Astrocyte (in vitro differentiated cells and primary cell): ENCODE measurements at regions not wholly inside any gene's neighbourhood (a gene's known extent, or its start where the extent isn't known, plus 50 kb on each side); places are given as distances from the start of the nearest gene placed in this dataset.

ENCODE experiments used
- EZH2 ChIP-seq: IDR thresholded peaks from 2 replicates; pipeline ENCODE4 v1.6.1; 2012; ENCODE audit warnings: mild to moderate bottlenecking, low read length, inconsistent platforms; ENCODE audit not compliant: insufficient read depth
- TF ChIP-seq, protein P1 (sequence below): IDR thresholded peaks from 2 replicates; pipeline ENCODE4 v1.5.1; 2011; ENCODE audit warnings: low read depth, mild to moderate bottlenecking, inconsistent platforms, low read length, moderate library complexity; ENCODE audit not compliant: insufficient read depth

DNA sequence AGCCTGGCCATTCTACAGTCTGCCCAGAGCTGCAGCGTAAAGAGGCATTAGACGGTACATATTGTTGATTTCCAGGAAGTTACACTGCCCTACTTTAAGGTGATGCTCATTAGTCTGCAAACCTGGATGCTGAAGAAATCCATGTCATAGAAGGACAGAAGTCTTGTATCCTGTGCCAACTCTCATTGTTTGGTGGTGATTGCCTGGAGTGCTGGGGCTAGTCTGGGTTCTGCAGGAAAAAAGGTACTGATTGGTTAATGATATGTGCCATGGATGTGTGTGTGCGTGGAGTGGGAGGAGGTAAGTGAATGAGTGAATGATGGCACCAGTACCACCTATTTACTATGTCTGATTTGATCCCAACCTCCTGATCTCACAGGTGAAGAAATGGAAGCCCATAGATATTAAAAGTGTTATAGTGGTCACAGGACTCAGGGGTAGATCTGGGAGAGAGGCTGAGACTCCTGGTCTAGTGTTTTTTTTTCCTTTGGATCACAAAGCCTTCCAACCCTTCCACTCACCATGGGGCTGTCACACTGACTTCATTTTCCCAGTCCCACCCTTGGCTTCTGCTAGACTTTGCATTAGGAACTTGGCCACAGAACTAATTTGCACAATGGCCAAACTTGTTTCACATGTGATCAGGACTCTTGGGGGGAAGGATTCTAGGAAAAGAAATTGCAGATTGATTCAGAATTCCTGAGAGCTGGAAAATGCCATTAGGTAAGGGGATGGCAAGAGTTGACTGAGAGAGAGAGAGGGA lies 96.1 kb downstream of the TMX1 start:
- TF ChIP-seq, protein P1, sequence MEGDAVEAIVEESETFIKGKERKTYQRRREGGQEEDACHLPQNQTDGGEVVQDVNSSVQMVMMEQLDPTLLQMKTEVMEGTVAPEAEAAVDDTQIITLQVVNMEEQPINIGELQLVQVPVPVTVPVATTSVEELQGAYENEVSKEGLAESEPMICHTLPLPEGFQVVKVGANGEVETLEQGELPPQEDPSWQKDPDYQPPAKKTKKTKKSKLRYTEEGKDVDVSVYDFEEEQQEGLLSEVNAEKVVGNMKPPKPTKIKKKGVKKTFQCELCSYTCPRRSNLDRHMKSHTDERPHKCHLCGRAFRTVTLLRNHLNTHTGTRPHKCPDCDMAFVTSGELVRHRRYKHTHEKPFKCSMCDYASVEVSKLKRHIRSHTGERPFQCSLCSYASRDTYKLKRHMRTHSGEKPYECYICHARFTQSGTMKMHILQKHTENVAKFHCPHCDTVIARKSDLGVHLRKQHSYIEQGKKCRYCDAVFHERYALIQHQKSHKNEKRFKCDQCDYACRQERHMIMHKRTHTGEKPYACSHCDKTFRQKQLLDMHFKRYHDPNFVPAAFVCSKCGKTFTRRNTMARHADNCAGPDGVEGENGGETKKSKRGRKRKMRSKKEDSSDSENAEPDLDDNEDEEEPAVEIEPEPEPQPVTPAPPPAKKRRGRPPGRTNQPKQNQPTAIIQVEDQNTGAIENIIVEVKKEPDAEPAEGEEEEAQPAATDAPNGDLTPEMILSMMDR: no peak
- no peak for TF ChIP-seq EZH2
